Smooth muscle cell (in vitro differentiated cells): ENCODE measurements at regions not wholly inside any gene's neighbourhood (a gene's known extent, or its start where the extent isn't known, plus 50 kb on each side); places are given as distances from the start of the nearest gene placed in this dataset.
"Not testable (repeated sequence)": the region's sequence is repeated elsewhere in the genome, so short reads cannot be mapped to it uniquely, and the experiment has no call there.

Experiments
- DNase-seq: peaks from one replicate; lab custom pipeline; 2025; ENCODE audit not compliant: unreplicated experiment; lab: John Stamatoyannopoulos, UW
- H2AFZ ChIP-seq: fragments of 200-600 bp; sonication (generic); 2 replicates; pipeline ENCODE4 v1.6.0; 2016; ENCODE audit warnings: antibody characterized with exemption, low read depth, mild to moderate bottlenecking
- H3F3A ChIP-seq: fragments of 200-600 bp; sonication (generic); 2 replicates; pipeline ENCODE4 v1.6.0; 2017; ENCODE audit warnings: antibody characterized with exemption, low read depth
- H3K27ac ChIP-seq: fragments of 200-600 bp; sonication (generic); 2 replicates; pipeline ENCODE4 v1.5.1; 2016; ENCODE audit warnings: low read depth, mild to moderate bottlenecking
- H3K27me3 ChIP-seq: fragments of 200-600 bp; sonication (generic); 2 replicates; pipeline ENCODE4 v1.6.1; 2016; ENCODE audit warnings: low read depth, mild to moderate bottlenecking
- H3K36me3 ChIP-seq: fragments of 200-600 bp; sonication (generic); 2 replicates; pipeline ENCODE4 v1.5.1; 2016; ENCODE audit warnings: low read depth
- H3K4me1 ChIP-seq: fragments of 200-600 bp; sonication (generic); 2 replicates; pipeline ENCODE4 v1.5.1; 2016; ENCODE audit warnings: low read depth
- H3K4me2 ChIP-seq: fragments of 200-600 bp; sonication (generic); 2 replicates; pipeline ENCODE4 v1.6.0; 2016; ENCODE audit warnings: mild to moderate bottlenecking
- H3K4me3 ChIP-seq: fragments of 200-600 bp; sonication (generic); 2 replicates; pipeline ENCODE4 v1.5.1; 2016; ENCODE audit warnings: mild to moderate bottlenecking
- H3K79me2 ChIP-seq: fragments of 200-600 bp; sonication (generic); 2 replicates; pipeline ENCODE4 v1.6.0; 2016; ENCODE audit warnings: low read depth, mild to moderate bottlenecking
- H3K9ac ChIP-seq: fragments of 200-600 bp; sonication (generic); 2 replicates; pipeline ENCODE4 v1.6.0; 2016; ENCODE audit warnings: low read depth
- H3K9me3 ChIP-seq: fragments of 200-600 bp; sonication (generic); replicated peaks from 2 replicates; pipeline ENCODE4 v1.5.1; 2016; ENCODE audit warnings: low read depth
- H4K20me1 ChIP-seq: fragments of 200-600 bp; sonication (generic); 2 replicates; pipeline ENCODE4 v1.6.0; 2016; ENCODE audit warnings: low read depth
- WGBS: methylation state at CpG from one replicate; pipeline ENCODE4 v1.1.7; 2016; ENCODE audit warnings: low lambda C conversion rate; 5-methylcytosine and 5-hydroxymethylcytosine counted together
- TF ChIP-seq, protein P1 (sequence below): fragments of 200-600 bp; sonication (generic); IDR thresholded peaks from 2 replicates; pipeline ENCODE4 v1.5.1; 2017; ENCODE audit warnings: borderline replicate concordance, mild to moderate bottlenecking, antibody characterized with exemption; ENCODE audit not compliant: insufficient read depth, poor library complexity, severe bottlenecking

GRCh38 chr6:68173616-68174015 is 461.5 kb upstream of the ADGRB3 start:
- no peak for DNase-seq
- H3K79me2 ChIP-seq, result no peaks in the 10 kb centered on the region
- no peak overlapping the region for H3K4me3 ChIP-seq
- H3K9ac ChIP-seq, result no peak overlapping the region
- TF ChIP-seq, protein P1, sequence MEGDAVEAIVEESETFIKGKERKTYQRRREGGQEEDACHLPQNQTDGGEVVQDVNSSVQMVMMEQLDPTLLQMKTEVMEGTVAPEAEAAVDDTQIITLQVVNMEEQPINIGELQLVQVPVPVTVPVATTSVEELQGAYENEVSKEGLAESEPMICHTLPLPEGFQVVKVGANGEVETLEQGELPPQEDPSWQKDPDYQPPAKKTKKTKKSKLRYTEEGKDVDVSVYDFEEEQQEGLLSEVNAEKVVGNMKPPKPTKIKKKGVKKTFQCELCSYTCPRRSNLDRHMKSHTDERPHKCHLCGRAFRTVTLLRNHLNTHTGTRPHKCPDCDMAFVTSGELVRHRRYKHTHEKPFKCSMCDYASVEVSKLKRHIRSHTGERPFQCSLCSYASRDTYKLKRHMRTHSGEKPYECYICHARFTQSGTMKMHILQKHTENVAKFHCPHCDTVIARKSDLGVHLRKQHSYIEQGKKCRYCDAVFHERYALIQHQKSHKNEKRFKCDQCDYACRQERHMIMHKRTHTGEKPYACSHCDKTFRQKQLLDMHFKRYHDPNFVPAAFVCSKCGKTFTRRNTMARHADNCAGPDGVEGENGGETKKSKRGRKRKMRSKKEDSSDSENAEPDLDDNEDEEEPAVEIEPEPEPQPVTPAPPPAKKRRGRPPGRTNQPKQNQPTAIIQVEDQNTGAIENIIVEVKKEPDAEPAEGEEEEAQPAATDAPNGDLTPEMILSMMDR, result no peak
- H3K4me1 ChIP-seq, result no peaks in the 10 kb centered on the region
- no peak overlapping the region for H3K27ac ChIP-seq
- H3K4me2 ChIP-seq, result no peak overlapping the region
- H3K9me3 ChIP-seq, result no peaks in the 10 kb centered on the region
- no peaks in the 10 kb centered on the region for H4K20me1 ChIP-seq
- no peaks in the 10 kb centered on the region for H3K36me3 ChIP-seq
- H2AFZ ChIP-seq, result no peak overlapping the region
- H3F3A ChIP-seq, result no peaks in the 10 kb centered on the region
- WGBS, result 92% methylated on average over 2 of the region's 2 CpGs
- H3K27me3 ChIP-seq, result no peaks in the 10 kb centered on the region

GRCh38 chr6:68169922-68170321 is 465.2 kb upstream of the ADGRB3 start:
- Histone ChIP-seq H4K20me1 (no peaks in the 10 kb centered on the region), H3K27ac (no peak overlapping the region), H3K36me3 (no peaks in the 10 kb centered on the region), H3K79me2 (no peaks in the 10 kb centered on the region), H3K4me3 (no peak overlapping the region), H3F3A (no peaks in the 10 kb centered on the region), H3K4me2 (no peak overlapping the region), H3K27me3 (no peaks in the 10 kb centered on the region), H3K9ac (no peak overlapping the region), H2AFZ (no peak overlapping the region), H3K4me1 (no peaks in the 10 kb centered on the region), H3K9me3 (no peaks in the 10 kb centered on the region)
- WGBS, result 87% methylated on average over 1 of the region's 1 CpG
- DNase-seq, result no peak
- TF ChIP-seq, protein P1, result no peak

DNA sequence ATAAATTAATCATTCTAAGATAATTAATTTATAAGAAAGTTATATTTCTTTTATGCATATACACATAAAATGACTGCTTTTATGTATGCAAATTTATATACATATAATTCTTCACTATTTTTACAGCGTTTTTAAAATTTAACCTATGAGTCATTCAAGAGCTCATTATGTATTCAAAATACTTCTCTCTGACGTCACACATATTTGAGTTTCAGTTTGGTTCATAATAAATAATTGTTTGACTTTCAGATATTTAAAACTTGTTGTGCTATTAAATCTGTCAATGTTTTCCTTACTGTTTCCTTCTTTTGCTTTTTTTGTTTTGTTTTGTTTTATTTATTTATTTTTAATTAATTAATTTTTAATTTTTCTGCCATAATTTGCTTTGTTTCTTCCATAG is 467.5 kb upstream of the ADGRB3 start:
- no peak overlapping the region for H2AFZ ChIP-seq
- no peak for DNase-seq
- no peak overlapping the region for H3K4me2 ChIP-seq
- no peaks in the 10 kb centered on the region for H3K9me3 ChIP-seq
- TF ChIP-seq, protein P1, result no peak
- no peaks in the 10 kb centered on the region for H3K27me3 ChIP-seq
- no peak overlapping the region for H3K4me3 ChIP-seq
- no peaks in the 10 kb centered on the region for H3K79me2 ChIP-seq
- H3F3A ChIP-seq, result no peaks in the 10 kb centered on the region
- no peak overlapping the region for H3K27ac ChIP-seq
- 90% methylated on average over 2 of the region's 2 CpGs for WGBS
- H3K9ac ChIP-seq, result no peak overlapping the region
- no peaks in the 10 kb centered on the region for H4K20me1 ChIP-seq
- H3K36me3 ChIP-seq, result no peaks in the 10 kb centered on the region
- H3K4me1 ChIP-seq, result no peaks in the 10 kb centered on the region

GRCh38 chr6:68160812-68161211 is 474.3 kb upstream of the ADGRB3 start:
- not testable (repeated sequence) for H3K4me2 ChIP-seq, H3F3A ChIP-seq, H3K27ac ChIP-seq, H3K79me2 ChIP-seq, H3K27me3 ChIP-seq, H4K20me1 ChIP-seq, H3K9me3 ChIP-seq, H2AFZ ChIP-seq, H3K4me3 ChIP-seq, H3K9ac ChIP-seq, DNase-seq, H3K36me3 ChIP-seq, H3K4me1 ChIP-seq
- WGBS, result 100% methylated on average over 3 of the region's 3 CpGs
